C4-2B (cell line): ENCODE measurements at regions not wholly inside any gene's neighbourhood (a gene's known extent, or its start where the extent isn't known, plus 50 kb on each side); places are given as distances from the start of the nearest gene placed in this dataset.

ENCODE experiments used
- CTCF ChIP-seq: fragments of 450-650 bp; conservative IDR thresholded peaks from 2 replicates; pipeline ENCODE4 v1.5.1; 2017; ENCODE audit warnings: mild to moderate bottlenecking
- ZFX ChIP-seq: fragments of 450-650 bp; IDR thresholded peaks from 2 replicates; pipeline ENCODE4 v1.6.1; 2017

- TF ChIP-seq CTCF (no peak), ZFX (no peak)
Measured at GRCh38 chr7:116408166-116408565, 91.4 kb upstream of the CAV2 start.
